Skeletal muscle tissue (tissue), 3 donors: ENCODE measurements at regions not wholly inside any gene's neighbourhood (a gene's known extent, or its start where the extent isn't known, plus 50 kb on each side); places are given as distances from the start of the nearest gene placed in this dataset.

Experiments used
- H3K27ac ChIP-seq: one replicate; pipeline ENCODE4 v1.7.0; 2013; ENCODE audit warnings: mild to moderate bottlenecking, low read depth, low read length, inconsistent platforms
- H3K27me3 ChIP-seq, 3 donors: one replicate each; pipeline ENCODE4 v1.7.0; 2013; ENCODE audit warnings: low read length in 3 of 3; ENCODE audit not compliant: control insufficient read depth in 3 of 3, insufficient read depth in 3 of 3
- H3K36me3 ChIP-seq, 3 donors: one replicate each; pipeline ENCODE4 v1.7.0; 2013; ENCODE audit warnings: low read length in 3 of 3; ENCODE audit not compliant: control insufficient read depth in 3 of 3, insufficient read depth in 3 of 3
- H3K4me1 ChIP-seq, 3 donors: one replicate each; pipeline ENCODE4 v1.7.0; 2013; ENCODE audit warnings: low read length in 3 of 3, mild to moderate bottlenecking in 3 of 3; ENCODE audit not compliant: control insufficient read depth in 3 of 3, insufficient read depth in 3 of 3
- H3K4me3 ChIP-seq, 3 donors: one replicate each; pipeline ENCODE4 v1.7.0; 2013; ENCODE audit warnings: low read length in 3 of 3
- H3K9ac ChIP-seq, 3 donors: one replicate each; pipeline ENCODE4 v1.7.0; 2013; ENCODE audit warnings: low read length in 3 of 3, mild to moderate bottlenecking in 3 of 3, moderate library complexity in 2 of 3, low read depth in 1 of 3
- H3K9me3 ChIP-seq, 3 donors: one replicate each; pipeline ENCODE4 v1.7.0; 2013; ENCODE audit warnings: low read length in 3 of 3; ENCODE audit not compliant: control insufficient read depth in 3 of 3
- donor health status: Osteomylitis.

GRCh38 chr2:67709835-67710234 lies 312.7 kb downstream of the ETAA1 start:
- H3K36me3 ChIP-seq = no peaks in the 10 kb centered on the region
- H3K9me3 ChIP-seq = no peaks in the 10 kb centered on the region
- H3K27me3 ChIP-seq = no peaks in the 10 kb centered on the region
- H3K27ac ChIP-seq = no peak overlapping the region
- H3K9ac ChIP-seq = no peak overlapping the region
- no peak overlapping the region for H3K4me3 ChIP-seq
- no peaks in the 10 kb centered on the region for H3K4me1 ChIP-seq

GRCh38 chr2:67712484-67712883 lies 315.4 kb downstream of the ETAA1 start:
- Histone ChIP-seq H3K9ac (no peak overlapping the region), H3K27me3 (no peaks in the 10 kb centered on the region), H3K9me3 (no peaks in the 10 kb centered on the region), H3K27ac (no peak overlapping the region), H3K36me3 (no peaks in the 10 kb centered on the region), H3K4me3 (no peak overlapping the region), H3K4me1 (no peaks in the 10 kb centered on the region)

- no peak overlapping the region for H3K4me3 ChIP-seq
- H3K9me3 ChIP-seq = no peaks in the 10 kb centered on the region
- H3K36me3 ChIP-seq = no peaks in the 10 kb centered on the region
- H3K27me3 ChIP-seq = no peaks in the 10 kb centered on the region
- no peak overlapping the region for H3K9ac ChIP-seq
- H3K27ac ChIP-seq = no peak overlapping the region
- H3K4me1 ChIP-seq = no peaks in the 10 kb centered on the region
Observed at GRCh38 chr2:67713376-67713775, 316.2 kb downstream of the ETAA1 start.

GRCh38 chr2:67716895-67717396 lies 319.8 kb downstream of the ETAA1 start:
- H3K36me3 ChIP-seq = no peaks in the 10 kb centered on the region
- H3K4me1 ChIP-seq = no peaks in the 10 kb centered on the region
- no peak overlapping the region for H3K9ac ChIP-seq

GRCh38 chr2:67717692-67718091 lies 320.6 kb downstream of the ETAA1 start:
- Histone ChIP-seq H3K4me3 (no peak overlapping the region), H3K27ac (no peak overlapping the region), H3K9me3 (no peaks in the 10 kb centered on the region), H3K27me3 (no peaks in the 10 kb centered on the region), H3K9ac (no peak overlapping the region), H3K36me3 (no peaks in the 10 kb centered on the region), H3K4me1 (no peaks in the 10 kb centered on the region)

More at GRCh38 chr2:67716895-67717396, 319.8 kb downstream of the ETAA1 start:
- no peak overlapping the region for H3K4me3 ChIP-seq
- no peaks in the 10 kb centered on the region for H3K9me3 ChIP-seq
- H3K27ac ChIP-seq = no peak overlapping the region
- H3K27me3 ChIP-seq = no peaks in the 10 kb centered on the region

GRCh38 chr2:67719351-67719750 lies 322.2 kb downstream of the ETAA1 start:
- no peaks in the 10 kb centered on the region for H3K27me3 ChIP-seq
- no peak overlapping the region for H3K4me3 ChIP-seq
- H3K9me3 ChIP-seq = no peaks in the 10 kb centered on the region
- H3K36me3 ChIP-seq = no peaks in the 10 kb centered on the region
- no peak overlapping the region for H3K9ac ChIP-seq
- no peak overlapping the region for H3K27ac ChIP-seq
- no peaks in the 10 kb centered on the region for H3K4me1 ChIP-seq

- Histone ChIP-seq H3K9ac (no peak overlapping the region), H3K4me3 (no peak overlapping the region), H3K9me3 (no peaks in the 10 kb centered on the region), H3K27me3 (no peaks in the 10 kb centered on the region), H3K27ac (no peak overlapping the region), H3K4me1 (no peaks in the 10 kb centered on the region), H3K36me3 (no peaks in the 10 kb centered on the region)
Observed at GRCh38 chr2:67721516-67721915, 324.4 kb downstream of the ETAA1 start.

- Histone ChIP-seq H3K36me3 (no peaks in the 10 kb centered on the region), H3K9ac (no peak overlapping the region), H3K4me3 (no peak overlapping the region), H3K9me3 (no peaks in the 10 kb centered on the region), H3K4me1 (no peaks in the 10 kb centered on the region), H3K27ac (no peak overlapping the region), H3K27me3 (no peaks in the 10 kb centered on the region)
Observed at GRCh38 chr2:67724261-67724660, 327.1 kb downstream of the ETAA1 start.

- no peak overlapping the region for H3K9ac ChIP-seq
- no peak overlapping the region for H3K27ac ChIP-seq
- no peaks in the 10 kb centered on the region for H3K27me3 ChIP-seq
Observed at GRCh38 chr2:67725731-67726130, 328.6 kb downstream of the ETAA1 start.

GRCh38 chr2:67726416-67726815 lies 329.3 kb downstream of the ETAA1 start:
- Histone ChIP-seq H3K27ac (no peak overlapping the region), H3K4me3 (no peak overlapping the region), H3K9ac (no peak overlapping the region), H3K4me1 (no peaks in the 10 kb centered on the region), H3K36me3 (no peaks in the 10 kb centered on the region), H3K9me3 (no peaks in the 10 kb centered on the region), H3K27me3 (no peaks in the 10 kb centered on the region)

More at GRCh38 chr2:67725731-67726130, 328.6 kb downstream of the ETAA1 start:
- Histone ChIP-seq H3K4me1 (no peaks in the 10 kb centered on the region), H3K4me3 (no peak overlapping the region), H3K36me3 (no peaks in the 10 kb centered on the region), H3K9me3 (no peaks in the 10 kb centered on the region)

GRCh38 chr2:67727131-67727530 lies 330.0 kb downstream of the ETAA1 start:
- Histone ChIP-seq H3K27me3 (no peaks in the 10 kb centered on the region), H3K9ac (no peak overlapping the region), H3K4me3 (no peak overlapping the region), H3K9me3 (no peaks in the 10 kb centered on the region), H3K27ac (no peak overlapping the region), H3K4me1 (no peaks in the 10 kb centered on the region), H3K36me3 (no peaks in the 10 kb centered on the region)
